AG10803 (cell line): ENCODE measurements at regions not wholly inside any gene's neighbourhood (a gene's known extent, or its start where the extent isn't known, plus 50 kb on each side); places are given as distances from the start of the nearest gene placed in this dataset.

Experiments used
- DNase-seq: peaks from one replicate; pipeline ENCODE4 v3.0.0; 2010; ENCODE audit warnings: low read depth
- H3K4me3 ChIP-seq: 2 replicates; pipeline ENCODE4 v1.5.1; 2011; ENCODE audit warnings: mild to moderate bottlenecking, low read length, control low read depth
- TF ChIP-seq, protein P1 (sequence below): conservative IDR thresholded peaks from 2 replicates; pipeline ENCODE4 v1.5.1; 2011; ENCODE audit warnings: mild to moderate bottlenecking, low read length, control low read depth, inconsistent platforms

DNA sequence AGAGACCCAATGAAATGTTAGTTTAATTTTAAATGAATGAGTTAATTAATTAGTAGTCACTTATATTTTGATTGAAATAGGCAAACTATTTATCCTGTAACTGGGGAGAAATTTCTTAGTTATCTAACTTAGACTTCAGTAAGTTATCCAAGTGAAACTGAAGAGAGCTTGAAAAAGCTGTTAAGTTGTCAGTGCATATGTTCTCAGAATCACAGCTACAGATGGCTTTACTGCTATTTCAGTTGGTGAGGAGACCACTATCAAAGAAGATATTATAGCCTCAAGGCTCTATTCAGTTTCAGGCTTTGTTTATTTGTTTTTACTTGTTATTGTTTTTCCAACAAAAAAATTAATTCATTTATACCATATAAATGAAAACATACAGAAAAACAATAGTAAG, 404.1 kb downstream of the C6orf118 start:
- DNase-seq = no peak
- H3K4me3 ChIP-seq = no peak overlapping the region
- TF ChIP-seq, protein P1, sequence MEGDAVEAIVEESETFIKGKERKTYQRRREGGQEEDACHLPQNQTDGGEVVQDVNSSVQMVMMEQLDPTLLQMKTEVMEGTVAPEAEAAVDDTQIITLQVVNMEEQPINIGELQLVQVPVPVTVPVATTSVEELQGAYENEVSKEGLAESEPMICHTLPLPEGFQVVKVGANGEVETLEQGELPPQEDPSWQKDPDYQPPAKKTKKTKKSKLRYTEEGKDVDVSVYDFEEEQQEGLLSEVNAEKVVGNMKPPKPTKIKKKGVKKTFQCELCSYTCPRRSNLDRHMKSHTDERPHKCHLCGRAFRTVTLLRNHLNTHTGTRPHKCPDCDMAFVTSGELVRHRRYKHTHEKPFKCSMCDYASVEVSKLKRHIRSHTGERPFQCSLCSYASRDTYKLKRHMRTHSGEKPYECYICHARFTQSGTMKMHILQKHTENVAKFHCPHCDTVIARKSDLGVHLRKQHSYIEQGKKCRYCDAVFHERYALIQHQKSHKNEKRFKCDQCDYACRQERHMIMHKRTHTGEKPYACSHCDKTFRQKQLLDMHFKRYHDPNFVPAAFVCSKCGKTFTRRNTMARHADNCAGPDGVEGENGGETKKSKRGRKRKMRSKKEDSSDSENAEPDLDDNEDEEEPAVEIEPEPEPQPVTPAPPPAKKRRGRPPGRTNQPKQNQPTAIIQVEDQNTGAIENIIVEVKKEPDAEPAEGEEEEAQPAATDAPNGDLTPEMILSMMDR = no peak

DNA sequence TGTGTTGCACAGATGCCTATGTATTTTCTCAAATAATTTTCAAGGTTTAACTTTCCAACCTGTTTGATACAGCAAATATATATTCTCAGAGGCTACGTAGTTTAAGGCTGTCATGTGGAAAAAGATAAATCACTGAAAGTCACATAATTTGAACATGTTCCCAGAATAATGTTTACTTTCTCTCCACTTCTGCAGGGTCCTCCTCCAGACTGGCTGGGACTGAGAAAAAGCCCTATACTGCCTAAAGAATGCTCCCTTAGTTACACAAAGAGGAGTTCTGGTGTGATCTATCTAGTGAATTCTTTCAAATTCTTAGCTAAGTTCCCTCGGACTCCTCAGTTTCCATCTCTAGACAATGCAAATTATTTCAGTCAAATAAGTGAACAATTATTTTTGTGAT, 411.0 kb downstream of the C6orf118 start:
- DNase-seq = no peak
- TF ChIP-seq, protein P1 = no peak
- no peak overlapping the region for H3K4me3 ChIP-seq

DNA sequence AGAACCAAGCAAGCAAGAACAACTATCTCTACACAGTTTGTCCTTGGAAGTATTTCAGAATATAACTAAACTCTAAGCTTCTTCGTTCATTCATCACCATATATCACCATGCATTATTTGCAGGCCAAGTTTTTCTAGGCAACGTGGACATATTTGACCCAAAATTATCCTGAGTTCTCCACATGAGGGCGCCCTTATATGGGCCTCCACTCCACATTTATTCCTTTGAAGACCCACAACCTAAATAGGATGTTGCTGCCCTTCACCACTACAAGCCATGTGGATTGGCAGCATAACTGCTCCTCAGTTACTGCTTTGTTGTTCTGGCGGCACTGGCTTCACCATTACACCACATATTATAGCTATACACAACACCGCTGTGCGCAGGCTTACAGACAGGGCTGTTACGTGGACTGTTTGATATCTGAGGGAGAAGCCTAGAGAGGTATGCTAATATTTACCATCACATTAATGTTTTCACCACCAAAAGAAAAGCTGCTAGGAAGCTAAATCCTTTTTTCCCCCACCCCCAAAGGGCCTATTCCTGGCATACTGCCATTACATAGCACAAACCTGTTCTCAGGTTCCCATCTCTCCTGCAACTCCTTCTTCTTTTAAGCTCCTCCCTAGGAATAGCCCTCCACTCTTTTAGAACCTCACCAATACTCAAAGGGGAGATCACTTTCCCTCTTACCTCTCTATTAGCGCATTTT, 411.7 kb downstream of the C6orf118 start:
- TF ChIP-seq, protein P1 = no peak; the same call in 1 of the 2 replicates
- no peak for DNase-seq
- no peak overlapping the region for H3K4me3 ChIP-seq

DNA sequence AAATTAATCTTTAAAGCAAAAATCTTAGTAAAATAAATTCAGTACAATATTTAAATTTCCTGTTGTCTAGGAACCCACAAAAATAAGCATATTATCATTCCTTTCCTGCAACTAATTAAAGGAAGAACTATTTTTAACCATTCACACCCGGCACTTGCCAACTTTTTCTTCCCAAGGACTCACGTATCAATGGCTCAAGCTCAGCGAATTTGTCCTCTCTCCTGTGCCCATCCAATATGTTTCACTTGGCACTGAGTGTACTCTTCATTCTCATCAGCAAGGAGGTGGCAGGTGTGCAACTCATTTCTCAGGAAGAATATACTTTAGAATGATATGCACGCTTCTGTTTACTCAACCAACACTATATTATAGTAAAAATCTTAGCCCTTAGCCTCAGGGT, 419.4 kb downstream of the C6orf118 start:
- DNase-seq = no peak
- TF ChIP-seq, protein P1 = no peak
- no peak overlapping the region for H3K4me3 ChIP-seq

DNA sequence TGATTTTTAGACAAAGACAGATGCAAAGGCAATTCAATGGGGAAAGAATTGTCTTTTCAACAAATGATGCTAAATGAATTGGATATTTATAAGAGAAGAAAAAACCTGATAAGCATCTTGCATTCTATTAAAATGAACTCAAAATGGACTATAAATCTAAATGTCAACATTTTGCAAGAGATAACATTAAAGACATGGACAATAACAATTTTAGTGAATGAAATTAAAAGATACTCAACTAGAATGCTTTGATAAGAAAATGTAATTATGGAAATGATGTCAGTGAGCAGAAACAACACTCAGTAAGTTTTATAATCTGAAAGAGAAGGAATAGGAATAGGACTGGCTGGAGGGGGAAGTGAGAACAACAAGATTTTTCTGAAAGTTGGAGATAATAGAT, 421.7 kb downstream of the C6orf118 start:
- TF ChIP-seq, protein P1 = no peak
- no peak overlapping the region for H3K4me3 ChIP-seq
- no peak for DNase-seq

DNA sequence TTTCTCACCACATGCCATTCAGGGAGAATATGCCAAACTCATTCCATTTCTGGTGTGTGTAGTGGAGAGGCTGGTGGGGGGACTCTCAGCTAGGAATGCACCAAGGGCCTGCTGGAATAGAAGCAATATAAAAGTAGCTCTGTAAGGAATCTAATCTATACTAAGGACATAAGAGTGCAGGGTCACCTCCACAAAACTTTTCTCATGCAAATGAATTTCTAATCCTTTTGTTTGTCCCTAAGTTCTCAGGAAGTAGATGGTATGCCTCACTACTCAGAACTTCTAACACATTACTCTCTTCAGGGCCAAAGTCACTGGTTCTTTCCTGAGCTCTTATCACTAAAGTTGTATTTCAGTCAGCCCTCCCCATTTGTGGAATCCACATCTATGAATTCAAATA, 427.2 kb downstream of the C6orf118 start:
- H3K4me3 ChIP-seq = no peak overlapping the region
- no peak for DNase-seq
- TF ChIP-seq, protein P1 = no peak

DNA sequence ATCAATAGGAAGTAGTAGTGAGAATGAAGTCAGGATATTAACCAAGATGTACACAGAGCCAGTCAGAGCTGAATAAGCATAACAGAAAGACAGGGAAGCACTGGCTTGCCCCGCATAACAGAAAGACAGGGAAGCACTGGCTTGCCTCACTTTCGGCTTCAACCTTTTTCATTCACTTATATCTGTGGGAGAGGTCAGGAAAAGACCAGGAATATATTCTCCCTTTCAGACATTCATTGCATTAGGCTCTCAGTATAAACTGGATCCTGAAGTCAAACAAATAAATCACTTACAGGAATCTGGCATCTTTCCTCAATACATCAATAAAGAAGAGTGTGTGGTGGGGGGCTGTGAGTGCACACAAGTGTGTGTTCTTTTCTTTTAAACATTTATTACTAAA, 437.6 kb downstream of the C6orf118 start:
- no peak for DNase-seq
- H3K4me3 ChIP-seq = no peak overlapping the region
- TF ChIP-seq, protein P1 = no peak
